Erythroblast (primary cell): ENCODE measurements at regions not wholly inside any gene's neighbourhood (a gene's known extent, or its start where the extent isn't known, plus 50 kb on each side); places are given as distances from the start of the nearest gene placed in this dataset.

Experiments
- GATA1 ChIP-seq: IDR thresholded peaks from 2 replicates; pipeline ENCODE4 v1.6.1; 2011; ENCODE audit warnings: low read depth, mild to moderate bottlenecking, control low read depth, low read length, moderate library complexity
- POLR2A ChIP-seq: IDR thresholded peaks from 2 replicates; pipeline ENCODE4 v1.6.1; 2011; ENCODE audit warnings: mild to moderate bottlenecking, low read length

DNA sequence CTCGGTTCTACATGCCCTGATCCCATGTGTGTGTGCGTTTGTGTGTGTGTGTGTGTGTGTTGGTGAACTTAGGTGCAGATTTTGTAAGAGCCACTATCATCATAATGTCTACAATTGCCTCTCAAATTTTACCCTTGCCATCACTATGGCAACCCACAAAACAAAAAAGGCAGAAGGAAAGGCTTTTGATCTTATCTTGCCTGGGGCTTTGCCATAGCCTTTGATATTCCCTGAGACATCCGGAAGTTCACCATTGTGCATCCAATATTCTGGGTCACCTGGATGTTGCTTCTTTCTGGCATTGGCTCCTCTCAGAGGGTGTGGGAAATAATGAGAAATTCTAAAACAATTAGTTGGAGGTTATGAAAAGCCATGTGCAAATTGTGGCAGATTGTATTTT, 114.7 kb downstream of the HAPSTR1 start:
- no peak for TF ChIP-seq POLR2A
- no peak for TF ChIP-seq GATA1
